Mucosa of rectum (tissue), 2 donors: ENCODE measurements at regions not wholly inside any gene's neighbourhood (a gene's known extent, or its start where the extent isn't known, plus 50 kb on each side); places are given as distances from the start of the nearest gene placed in this dataset.
"Not testable (repeated sequence)": the region's sequence is repeated elsewhere in the genome, so short reads cannot be mapped to it uniquely, and the experiment has no call there.

Experiments used
- H3K27ac ChIP-seq, 2 donors: one replicate each; pipeline ENCODE4 v1.7.0; 2013; ENCODE audit warnings: inconsistent platforms in 2 of 2, low read depth in 2 of 2, low read length in 2 of 2
- H3K27me3 ChIP-seq, 2 donors: one replicate each; pipeline ENCODE4 v1.7.0; 2013; ENCODE audit warnings: low read length in 2 of 2; ENCODE audit not compliant: control insufficient read depth in 2 of 2, insufficient read depth in 2 of 2
- H3K36me3 ChIP-seq, 2 donors: one replicate each; pipeline ENCODE4 v1.7.0; 2013; ENCODE audit warnings: low read length in 2 of 2; ENCODE audit not compliant: control insufficient read depth in 2 of 2, insufficient read depth in 2 of 2
- H3K4me1 ChIP-seq, 2 donors: one replicate each; pipeline ENCODE4 v1.7.0; 2013; ENCODE audit warnings: low read length in 2 of 2, mild to moderate bottlenecking in 1 of 2; ENCODE audit not compliant: control insufficient read depth in 2 of 2, insufficient read depth in 2 of 2
- H3K4me3 ChIP-seq, 2 donors: one replicate each; pipeline ENCODE4 v1.7.0; 2013; ENCODE audit warnings: low read length in 2 of 2
- H3K9ac ChIP-seq, 2 donors: one replicate each; pipeline ENCODE4 v1.7.0; 2013; ENCODE audit warnings: low read length in 2 of 2, low read depth in 1 of 2, mild to moderate bottlenecking in 1 of 2
- H3K9me3 ChIP-seq, 2 donors: one replicate each; pipeline ENCODE4 v1.7.0; 2013; ENCODE audit warnings: low read length in 2 of 2; ENCODE audit not compliant: control insufficient read depth in 2 of 2
- donor health status: healthy.
- donor health status: Normal muscosa, but diverticular disease.

DNA sequence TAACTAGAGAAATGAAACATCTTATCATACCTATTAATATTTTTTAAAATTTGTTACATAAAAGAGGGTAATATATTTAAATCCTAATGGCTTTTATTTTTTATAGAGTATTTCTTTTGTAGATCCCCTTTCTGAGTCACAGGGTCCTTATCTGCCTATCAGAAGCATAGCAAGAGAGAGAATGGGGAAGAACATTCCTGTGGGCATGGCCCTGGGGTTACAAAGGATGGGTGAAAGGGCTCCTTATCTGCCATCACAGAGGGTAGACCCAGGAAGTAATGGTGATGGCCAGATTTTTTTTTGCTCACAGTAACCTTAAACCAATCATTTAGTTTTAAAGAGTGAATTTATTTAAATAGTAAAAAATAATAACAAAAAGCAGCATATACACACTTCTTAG lies 582.1 kb upstream of the HTR1E start:
- H3K4me1 ChIP-seq = no peaks in the 10 kb centered on the region
- H3K9ac ChIP-seq = no peak overlapping the region
- no peak overlapping the region for H3K27ac ChIP-seq
- H3K36me3 ChIP-seq = no peaks in the 10 kb centered on the region
- peaks cover 2 to 4% of the 10 kb centered on the region in 2 donors for H3K9me3 ChIP-seq
- no peaks in the 10 kb centered on the region for H3K27me3 ChIP-seq
- no peak overlapping the region for H3K4me3 ChIP-seq

DNA sequence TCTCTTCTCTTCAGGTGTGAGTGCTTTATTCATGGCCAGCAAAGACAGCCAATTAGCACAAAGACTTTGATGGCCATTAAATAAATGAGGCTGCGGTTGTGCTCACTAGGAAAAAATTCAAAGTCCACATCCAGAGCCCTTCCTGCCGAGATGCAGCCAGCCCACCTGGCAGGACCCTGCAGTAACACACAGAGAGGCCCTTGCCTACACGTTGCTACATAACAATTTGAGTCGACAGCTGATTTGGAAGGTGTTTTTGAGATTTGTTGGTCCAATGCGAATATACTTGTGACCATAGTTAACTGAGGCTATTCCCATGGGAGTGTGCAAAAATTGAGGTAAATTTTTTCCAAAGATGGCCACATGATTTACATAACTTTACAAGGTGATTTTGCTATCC lies 605.4 kb upstream of the HTR1E start:
- H3K9me3 ChIP-seq = no peaks in the 10 kb centered on the region
- no peak overlapping the region for H3K27ac ChIP-seq
- no peak overlapping the region for H3K4me3 ChIP-seq
- H3K36me3 ChIP-seq = no peaks in the 10 kb centered on the region
- H3K9ac ChIP-seq = no peak overlapping the region
- no peaks in the 10 kb centered on the region for H3K4me1 ChIP-seq
- no peaks in the 10 kb centered on the region for H3K27me3 ChIP-seq

DNA sequence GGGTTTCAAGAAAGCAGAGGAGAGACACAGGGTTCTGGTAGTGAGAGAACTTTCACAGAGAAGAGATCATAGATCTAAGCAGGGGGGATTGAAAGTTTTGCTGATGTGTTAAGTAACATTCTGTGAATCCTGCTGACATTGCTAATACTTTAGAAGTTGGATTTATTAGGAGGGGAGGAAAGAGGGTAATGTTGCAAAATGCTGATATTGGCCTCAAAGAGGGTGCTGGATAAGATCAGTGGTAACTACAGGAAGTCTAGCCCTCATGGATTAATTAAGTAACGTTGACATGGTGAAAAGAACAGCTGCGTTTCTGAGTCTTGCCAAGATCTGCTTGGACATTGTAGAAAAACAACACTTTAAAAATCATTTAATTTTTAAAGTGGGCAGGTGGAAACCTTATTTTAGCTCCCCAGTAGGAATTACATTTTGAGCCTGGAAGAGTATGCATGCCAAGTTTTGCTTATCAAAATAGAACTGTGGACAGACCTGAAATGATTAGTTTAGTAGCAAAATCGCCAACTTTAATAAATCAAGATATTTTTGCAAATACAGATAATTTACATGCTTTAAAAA lies 606.0 kb upstream of the HTR1E start:
- Histone ChIP-seq H3K9me3 (no peaks in the 10 kb centered on the region), H3K4me3 (no peak overlapping the region), H3K27me3 (no peaks in the 10 kb centered on the region), H3K36me3 (no peaks in the 10 kb centered on the region), H3K4me1 (no peaks in the 10 kb centered on the region), H3K9ac (no peak overlapping the region), H3K27ac (no peak overlapping the region)

DNA sequence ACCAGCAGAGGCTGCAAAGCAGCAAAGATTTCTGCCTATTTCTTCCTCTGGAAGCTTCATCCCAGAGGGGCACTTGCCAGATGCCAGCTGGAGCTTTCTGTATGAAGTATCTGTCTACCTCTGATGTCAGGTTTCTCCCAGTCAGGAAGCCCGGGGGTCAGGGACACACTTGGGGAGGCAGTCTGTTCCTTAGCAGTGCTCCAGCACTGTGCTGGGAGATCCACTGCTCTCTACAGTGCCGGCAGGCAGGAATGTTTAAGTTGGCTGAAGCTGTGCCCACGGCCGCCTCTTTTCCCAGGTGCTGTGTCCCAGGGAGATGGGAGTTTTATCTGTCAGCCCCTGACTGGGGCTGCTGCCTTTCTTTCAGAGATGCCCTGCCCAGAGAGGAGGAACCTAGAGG lies 631.1 kb upstream of the HTR1E start:
- no peaks in the 10 kb centered on the region for H3K27me3 ChIP-seq
- H3K9ac ChIP-seq = no peak overlapping the region
- H3K4me3 ChIP-seq = no peak overlapping the region
- no peaks in the 10 kb centered on the region for H3K4me1 ChIP-seq
- peaks cover 0 to 10% of the 10 kb centered on the region in 2 donors for H3K9me3 ChIP-seq
- no peak overlapping the region for H3K27ac ChIP-seq
- H3K36me3 ChIP-seq = no peaks in the 10 kb centered on the region

DNA sequence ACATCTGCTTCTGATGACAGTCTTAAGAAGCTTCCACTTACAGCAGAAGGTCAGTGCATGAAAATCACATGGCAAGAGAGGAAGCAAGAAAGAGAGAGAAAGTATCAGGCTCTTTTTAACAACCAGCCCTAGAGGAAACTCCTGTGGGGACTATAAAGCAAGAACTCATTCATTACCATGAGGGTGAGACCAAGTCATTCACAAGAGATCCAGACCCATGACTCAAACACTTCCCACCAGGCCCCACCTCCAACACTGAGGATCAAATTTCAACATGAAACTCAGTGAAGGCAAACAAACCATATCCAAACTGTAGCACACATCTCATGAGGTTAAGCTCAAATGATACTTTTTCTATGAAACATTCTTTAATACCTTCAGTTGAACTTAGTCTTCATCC lies 643.2 kb upstream of the SYNCRIP start:
- H3K27ac ChIP-seq = no peak overlapping the region
- no peaks in the 10 kb centered on the region for H3K36me3 ChIP-seq
- no peak overlapping the region for H3K4me3 ChIP-seq
- no peaks in the 10 kb centered on the region for H3K9me3 ChIP-seq
- no peaks in the 10 kb centered on the region for H3K4me1 ChIP-seq
- no peaks in the 10 kb centered on the region for H3K27me3 ChIP-seq
- no peak overlapping the region for H3K9ac ChIP-seq

DNA sequence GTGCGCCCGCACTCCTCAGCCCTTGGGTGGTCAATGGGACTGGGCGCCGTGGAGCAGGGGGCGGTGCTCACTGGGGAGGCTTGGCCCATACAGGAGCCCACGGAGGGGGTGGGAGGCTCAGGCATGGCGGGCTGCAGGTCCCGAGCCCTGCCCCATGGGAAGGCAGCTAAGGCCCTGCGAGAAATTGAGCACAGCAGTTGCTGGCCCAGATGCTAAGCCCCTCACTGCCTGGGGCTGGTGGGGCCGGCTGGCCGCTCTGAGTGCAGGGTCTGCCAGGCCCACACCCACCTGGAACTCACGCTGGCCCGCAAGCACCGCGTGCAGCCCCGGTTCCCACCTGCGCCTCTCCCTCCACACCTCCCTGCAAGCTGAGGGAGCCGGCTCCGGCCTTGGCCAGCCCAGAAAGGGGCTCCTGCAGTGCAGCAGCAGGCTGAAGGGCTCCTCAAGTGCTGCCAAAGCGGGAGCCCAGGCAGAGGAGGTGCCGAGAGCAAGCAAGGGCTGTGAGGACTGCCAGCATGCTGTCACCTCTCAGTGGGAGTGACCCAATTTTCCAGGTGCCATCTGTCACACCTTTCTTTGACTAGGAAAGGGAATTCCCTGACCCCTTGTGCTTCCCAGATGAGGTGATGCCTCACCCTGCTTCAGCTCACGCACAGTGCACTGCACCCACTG lies 642.3 kb upstream of the SYNCRIP start:
- not testable (repeated sequence) for H3K9ac ChIP-seq, H3K27ac ChIP-seq, H3K36me3 ChIP-seq, H3K4me3 ChIP-seq, H3K9me3 ChIP-seq, H3K4me1 ChIP-seq, H3K27me3 ChIP-seq

DNA sequence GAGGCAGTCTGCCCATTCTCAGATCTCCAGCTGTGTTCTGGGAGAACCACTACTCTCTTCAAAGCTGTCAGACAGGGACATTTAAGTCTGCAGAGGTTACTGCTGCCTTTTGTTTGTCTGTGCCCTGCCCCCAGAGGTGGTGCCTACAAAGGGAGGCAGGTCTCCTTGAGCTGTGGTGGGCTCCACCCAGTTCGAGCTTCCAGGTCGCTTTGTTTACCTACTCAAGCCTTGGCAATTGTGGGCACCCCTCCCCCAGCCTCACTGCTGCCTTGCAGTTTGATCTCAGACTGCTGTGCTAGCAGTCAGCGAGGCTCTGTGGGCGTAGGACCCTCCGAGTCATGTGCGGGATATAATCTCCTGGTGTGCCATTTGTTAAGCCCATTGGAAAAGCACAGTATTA lies 640.9 kb upstream of the SYNCRIP start:
- H3K9ac ChIP-seq, H3K27me3 ChIP-seq, H3K36me3 ChIP-seq, H3K4me3 ChIP-seq, H3K4me1 ChIP-seq, H3K9me3 ChIP-seq, H3K27ac ChIP-seq: not testable (repeated sequence)

DNA sequence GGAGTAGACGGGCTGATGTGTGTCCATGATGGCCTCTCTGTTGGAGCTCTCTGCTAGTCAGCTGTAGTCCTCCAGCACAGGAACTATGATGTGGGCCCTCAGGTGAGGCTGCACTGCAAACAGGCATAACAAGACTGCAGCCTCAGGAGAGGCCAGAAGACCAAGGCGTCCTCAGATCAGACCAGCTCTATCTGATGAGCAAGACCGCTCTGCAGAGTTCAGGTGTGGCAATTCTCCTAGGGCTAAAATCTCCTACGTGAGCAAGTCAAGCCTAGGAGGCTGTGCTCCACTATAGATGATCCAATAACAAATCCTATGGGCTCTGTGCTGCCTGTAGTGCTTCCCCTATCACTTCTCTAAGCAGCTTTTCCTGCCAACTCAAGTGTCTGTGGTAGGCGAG lies 633.4 kb upstream of the SYNCRIP start:
- no peaks in the 10 kb centered on the region for H3K27me3 ChIP-seq
- no peaks in the 10 kb centered on the region for H3K4me1 ChIP-seq
- H3K9ac ChIP-seq = no peak overlapping the region
- no peak overlapping the region for H3K27ac ChIP-seq
- no peak overlapping the region for H3K4me3 ChIP-seq
- H3K36me3 ChIP-seq = no peaks in the 10 kb centered on the region
- peaks cover 0 to 2% of the 10 kb centered on the region in 2 donors for H3K9me3 ChIP-seq

DNA sequence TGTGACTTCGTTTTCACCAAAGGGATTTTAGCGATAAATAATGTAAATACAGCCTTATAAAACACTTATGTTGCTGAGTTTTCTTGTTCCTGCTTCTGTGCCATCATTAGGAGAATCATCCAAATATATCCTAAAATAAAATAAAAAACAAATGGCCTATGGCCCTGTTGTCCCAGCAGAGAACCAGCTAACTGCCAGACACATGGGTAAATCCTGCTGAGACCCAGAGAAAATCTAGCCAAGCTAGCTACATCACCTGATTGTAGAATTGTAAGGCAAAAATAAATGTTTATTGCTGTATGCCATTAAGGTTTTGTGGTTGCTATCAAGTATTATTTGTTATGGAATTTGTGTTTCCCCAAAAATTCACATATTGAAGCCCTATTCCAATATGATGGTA lies 631.2 kb upstream of the SYNCRIP start:
- Histone ChIP-seq H3K9ac (no peak overlapping the region), H3K4me1 (no peaks in the 10 kb centered on the region), H3K36me3 (no peaks in the 10 kb centered on the region), H3K27me3 (no peaks in the 10 kb centered on the region), H3K9me3 (peaks cover 0 to 2% of the 10 kb centered on the region in 2 donors), H3K27ac (no peak overlapping the region), H3K4me3 (no peak overlapping the region)

DNA sequence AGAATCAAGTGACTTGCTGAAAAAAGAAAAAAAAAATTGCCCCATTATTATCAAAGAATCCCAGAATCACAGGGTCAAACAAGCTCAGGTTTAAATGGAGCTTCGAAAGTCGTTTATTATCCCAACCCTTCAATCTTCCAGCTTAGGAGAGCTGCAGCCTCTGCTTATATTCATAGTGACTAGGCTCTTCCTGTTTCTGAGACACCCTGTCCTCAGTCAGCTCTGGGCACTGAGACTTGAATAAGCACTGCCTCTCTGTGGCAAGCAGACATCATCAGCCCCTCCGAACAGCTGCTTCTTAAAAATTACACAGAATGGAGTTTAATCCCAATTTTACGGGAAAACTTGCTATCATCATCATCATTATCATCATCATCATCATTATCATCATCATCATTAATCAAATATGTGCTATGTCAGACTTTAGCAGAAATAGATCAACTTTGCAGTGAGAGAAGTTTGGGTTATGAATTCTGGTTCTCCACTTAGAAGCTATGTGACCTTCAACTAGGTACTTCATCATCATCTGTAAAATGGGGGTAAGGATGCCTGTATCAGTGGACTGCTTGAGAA lies 614.0 kb upstream of the SYNCRIP start:
- H3K36me3 ChIP-seq = no peaks in the 10 kb centered on the region
- H3K27ac ChIP-seq = no peak overlapping the region
- no peaks in the 10 kb centered on the region for H3K27me3 ChIP-seq
- H3K4me3 ChIP-seq = no peak overlapping the region
- no peaks in the 10 kb centered on the region for H3K4me1 ChIP-seq
- H3K9me3 ChIP-seq = no peaks in the 10 kb centered on the region
- H3K9ac ChIP-seq = no peak overlapping the region
